Common myeloid progenitor, CD34-positive (primary cell): ENCODE measurements at regions not wholly inside any gene's neighbourhood (a gene's known extent, or its start where the extent isn't known, plus 50 kb on each side); places are given as distances from the start of the nearest gene placed in this dataset.

Experiments used
- CTCF ChIA-PET: fragments of 350-600 bp; sonication (Branson Sonifier 250); formaldehyde crosslinking; loops from one replicate; lab custom pipeline; 2021; ENCODE audit warnings: antibody characterized with exemption; lab: Charles Lee
- POLR2A ChIA-PET: fragments of 350-600 bp; sonication (Branson Sonifier 250); formaldehyde crosslinking; loops from one replicate; lab custom pipeline; 2021; ENCODE audit warnings: antibody characterized with exemption; lab: Charles Lee
- DNase-seq, 3 donors: peaks; one replicate each; pipeline versions ENCODE4 v3.0.0 to v3.0.0-alpha.2; 2013
- H3K27ac ChIP-seq, 2 experiments: 1 replicate in 1 of 2; 2 replicates in 1 of 2; pipeline ENCODE4 v1.7.0; 2013; ENCODE audit warnings: inconsistent platforms in 2 of 2, low read length in 2 of 2, mild to moderate bottlenecking in 2 of 2, low read depth in 1 of 2, moderate library complexity in 1 of 2; ENCODE audit not compliant: severe bottlenecking in 2 of 2, insufficient read depth in 1 of 2, poor library complexity in 1 of 2
- H3K27me3 ChIP-seq, 5 experiments: replicated peaks in 2 of 5; 1 replicate in 3 of 5; 2 replicates in 2 of 5; pipeline versions ENCODE4 v1.6.1 to v1.7.0; 2013; ENCODE audit warnings: low read length in 4 of 5, mild to moderate bottlenecking in 2 of 5, moderate library complexity in 2 of 5, inconsistent platforms in 1 of 5; ENCODE audit not compliant: insufficient read depth in 5 of 5, control insufficient read depth in 4 of 5
- H3K36me3 ChIP-seq, 4 experiments: 1 replicate in 2 of 4; 2 replicates in 2 of 4; pipeline versions ENCODE4 v1.6.1 to v1.7.0; 2013; ENCODE audit warnings: low read length in 3 of 4, control low read depth in 1 of 4, mild to moderate bottlenecking in 1 of 4; ENCODE audit not compliant: control insufficient read depth in 4 of 4, insufficient read depth in 4 of 4
- H3K4me1 ChIP-seq, 4 experiments: 1 replicate in 3 of 4; 2 replicates in 1 of 4; pipeline versions ENCODE4 v1.6.1 to v1.7.1; 2013; ENCODE audit warnings: low read length in 3 of 4, mild to moderate bottlenecking in 3 of 4, control low read depth in 1 of 4, inconsistent platforms in 1 of 4, moderate library complexity in 1 of 4; ENCODE audit not compliant: control insufficient read depth in 4 of 4, insufficient read depth in 4 of 4; ENCODE audit errors: control extremely low read depth in 1 of 4
- H3K4me3 ChIP-seq, 7 experiments: 1 replicate in 4 of 7; 2 replicates in 3 of 7; pipeline versions ENCODE4 v1.5.1 to v1.7.0; 2013; ENCODE audit warnings: mild to moderate bottlenecking in 7 of 7, low read length in 6 of 7, moderate library complexity in 6 of 7, inconsistent platforms in 2 of 7, low read depth in 2 of 7, control low read depth in 1 of 7; ENCODE audit not compliant: insufficient read depth in 4 of 7, control insufficient read depth in 1 of 7; ENCODE audit errors: extremely low read depth in 1 of 7
- H3K9me3 ChIP-seq, 5 experiments: 1 replicate in 4 of 5; 2 replicates in 1 of 5; pipeline versions ENCODE4 v1.6.1 to v1.7.1; 2013; ENCODE audit warnings: low read length in 4 of 5, mild to moderate bottlenecking in 2 of 5, inconsistent platforms in 1 of 5, low read depth in 1 of 5, moderate library complexity in 1 of 5; ENCODE audit not compliant: control insufficient read depth in 4 of 5, insufficient read depth in 2 of 5; ENCODE audit errors: control extremely low read depth in 1 of 5
- WGBS: methylation state at CpG from one replicate; pipeline ENCODE4 v1.1.5; 2013; ENCODE audit not compliant: insufficient coverage; 5-methylcytosine and 5-hydroxymethylcytosine counted together

DNA sequence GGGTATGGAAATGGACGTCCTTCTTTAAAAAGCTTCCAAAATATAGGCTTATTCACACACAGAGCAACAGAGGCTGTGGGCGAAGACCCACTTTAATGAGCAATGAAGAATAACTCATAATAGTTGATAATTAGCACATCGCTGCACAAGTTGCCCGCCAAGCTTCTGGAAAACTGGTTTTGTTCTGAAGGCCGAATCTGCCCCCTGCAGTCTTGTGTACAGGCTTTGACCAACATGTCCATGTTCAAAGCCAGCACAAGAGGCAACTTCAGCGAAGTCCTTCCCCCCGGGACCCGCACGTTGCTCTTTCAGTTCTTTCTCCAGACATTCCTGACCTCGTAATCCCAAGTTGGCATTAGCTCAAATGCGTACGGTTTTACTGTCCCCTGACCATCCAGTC, 73.3 kb downstream of the IRX5 start:
- Histone ChIP-seq H3K27me3 (peaks cover 0 to 18% (median 0%) of the 10 kb centered on the region in 5 experiments), H3K27ac (no peak overlapping the region), H3K9me3 (no peaks in the 10 kb centered on the region), H3K4me1 (no peaks in the 10 kb centered on the region), H3K4me3 (no peak overlapping the region), H3K36me3 (no peaks in the 10 kb centered on the region)
- no peak for DNase-seq
- CTCF ChIA-PET, result no interaction called here
- POLR2A ChIA-PET, result no interaction called here
- 95% methylated on average over 10 of the region's 12 CpGs for WGBS

DNA sequence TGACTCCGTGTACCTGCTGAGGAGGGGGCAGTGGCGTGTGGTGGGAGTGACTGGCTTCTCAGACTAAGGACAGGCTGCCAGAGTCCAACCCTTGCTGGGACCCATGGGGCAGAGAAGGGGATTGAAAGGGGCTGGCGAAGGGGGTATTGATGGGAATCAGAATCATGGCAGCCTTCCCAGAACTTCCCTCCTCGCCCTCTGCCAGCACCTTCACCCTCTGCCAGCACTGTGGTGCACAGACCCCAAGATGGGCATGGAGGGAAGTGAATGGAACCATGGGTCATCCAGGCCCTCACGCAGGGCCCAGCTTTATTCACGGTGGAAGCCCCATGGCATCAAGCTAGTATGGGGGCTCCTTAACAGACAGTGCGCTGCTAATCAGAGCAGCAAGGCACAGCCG, 76.8 kb downstream of the IRX5 start:
- H3K27ac ChIP-seq, result no peak overlapping the region
- POLR2A ChIA-PET, result no interaction called here
- H3K4me3 ChIP-seq, result no peak overlapping the region
- CTCF ChIA-PET, result interaction anchor here (0.6 kb wide), 1 partner anchor 250 kb away, joined by 3 read pairs; no protein-coding TSS in a partner anchor
- no peak for DNase-seq
- H3K4me1 ChIP-seq, result no peaks in the 10 kb centered on the region
- 98% methylated on average over 6 of the region's 8 CpGs for WGBS
- H3K36me3 ChIP-seq, result no peaks in the 10 kb centered on the region
- peaks cover 0 to 6% (median 0%) of the 10 kb centered on the region in 5 experiments for H3K27me3 ChIP-seq
- no peaks in the 10 kb centered on the region for H3K9me3 ChIP-seq

DNA sequence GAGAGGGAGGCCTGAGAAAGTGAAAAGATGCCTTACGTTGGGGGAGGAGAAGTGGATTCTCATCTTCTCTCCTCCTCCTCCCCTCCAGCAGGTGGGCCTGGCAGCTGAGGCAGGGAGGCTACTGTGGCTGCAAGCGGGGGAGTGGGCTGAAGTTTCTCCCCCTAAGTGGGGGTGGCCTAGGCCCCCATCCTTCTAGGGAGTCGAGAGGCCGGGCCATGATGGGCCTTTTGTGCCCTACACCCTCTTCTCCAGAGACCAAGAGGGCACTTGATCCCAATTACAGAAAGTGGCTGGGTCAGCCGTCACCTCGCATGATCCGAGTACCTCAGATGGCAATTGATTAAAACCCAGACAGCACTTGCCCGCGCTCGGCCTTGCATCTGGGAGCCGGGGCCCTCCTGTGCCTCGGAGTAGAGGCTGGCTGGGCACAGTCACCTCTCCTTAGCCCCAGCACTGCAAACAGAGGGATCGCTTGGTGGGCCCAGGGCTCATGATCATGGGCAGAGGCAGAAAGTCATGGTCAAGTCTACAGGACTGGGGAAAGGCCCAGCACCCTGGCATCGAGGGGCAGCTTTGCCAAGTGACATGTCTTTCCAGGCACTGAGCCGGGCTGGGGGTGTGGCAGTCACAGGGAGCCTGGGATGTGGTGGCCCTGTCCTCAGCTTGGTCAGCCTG, 78.3 kb downstream of the IRX5 start:
- DNase-seq, result no peak
- Histone ChIP-seq H3K9me3 (no peaks in the 10 kb centered on the region), H3K4me1 (no peaks in the 10 kb centered on the region), H3K27ac (no peak overlapping the region), H3K4me3 (no peak overlapping the region), H3K36me3 (no peaks in the 10 kb centered on the region), H3K27me3 (peaks cover 0 to 5% (median 0%) of the 10 kb centered on the region in 5 experiments)
- ChIA-PET CTCF (no interaction called here), POLR2A (no interaction called here)
- over 99% methylated on average over 13 of the region's 15 CpGs for WGBS

DNA sequence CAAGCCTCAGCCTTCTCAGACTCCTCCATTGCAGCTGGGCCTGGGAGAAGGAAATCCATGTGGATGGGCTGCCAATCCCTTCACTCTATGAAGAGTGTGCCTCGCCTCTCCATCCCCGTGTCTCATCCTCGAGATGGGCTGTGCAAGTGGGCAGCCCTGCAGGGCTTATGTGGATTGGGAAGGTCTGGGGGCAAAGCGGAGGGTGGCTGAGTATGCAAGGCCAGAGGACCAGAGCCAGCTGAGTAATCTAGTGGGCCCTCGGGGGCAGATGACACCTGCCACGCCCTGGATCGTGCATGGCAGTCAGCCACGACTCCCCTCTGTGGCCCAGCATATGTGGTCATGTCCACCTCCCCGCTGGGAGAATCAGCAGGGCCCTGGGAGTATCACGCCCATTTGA, 78.9 kb downstream of the IRX5 start:
- Histone ChIP-seq H3K4me1 (no peaks in the 10 kb centered on the region), H3K4me3 (no peak overlapping the region), H3K9me3 (no peaks in the 10 kb centered on the region), H3K27me3 (peaks cover 0 to 5% (median 0%) of the 10 kb centered on the region in 5 experiments), H3K27ac (no peak overlapping the region), H3K36me3 (no peaks in the 10 kb centered on the region)
- DNase-seq, result no peak
- WGBS, result 99% methylated on average over 10 of the region's 10 CpGs
- ChIA-PET POLR2A (no interaction called here), CTCF (no interaction called here)

DNA sequence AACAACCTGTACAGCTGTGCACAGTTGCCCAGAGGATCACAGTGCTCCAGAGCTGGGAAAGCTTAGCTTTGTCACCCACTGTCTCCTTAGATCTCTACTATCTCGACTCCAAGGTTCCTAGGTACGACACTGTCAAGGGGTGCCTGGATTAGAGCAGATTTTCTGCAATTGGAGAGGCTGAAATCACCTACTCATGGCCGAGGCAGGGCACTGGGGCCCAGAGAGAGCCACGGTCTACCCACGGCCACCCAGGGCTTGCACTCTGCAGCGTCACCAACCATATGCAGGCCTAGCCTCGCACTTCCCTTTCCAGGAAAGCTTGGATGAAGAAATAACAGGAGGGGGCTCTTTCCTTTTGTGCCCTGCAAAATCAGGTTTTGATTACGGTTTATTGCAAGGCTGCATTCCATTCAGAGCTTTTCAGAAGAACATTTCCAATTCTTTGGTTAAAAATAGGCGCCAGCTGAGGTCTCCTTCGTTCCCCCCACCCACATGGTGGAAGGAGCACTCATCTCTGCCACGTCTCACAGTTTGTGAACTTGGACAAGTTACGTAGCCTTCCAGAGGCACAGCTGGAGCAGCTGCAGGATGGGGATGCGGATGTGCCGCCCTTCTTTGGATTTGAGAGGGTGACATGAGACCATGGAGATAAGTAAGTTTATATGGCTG, 80.0 kb downstream of the IRX5 start:
- no peak for DNase-seq
- Histone ChIP-seq H3K27me3 (peaks cover 0 to 5% (median 0%) of the 10 kb centered on the region in 5 experiments), H3K36me3 (no peaks in the 10 kb centered on the region), H3K4me1 (no peaks in the 10 kb centered on the region), H3K9me3 (no peaks in the 10 kb centered on the region), H3K27ac (no peak overlapping the region), H3K4me3 (no peak overlapping the region)
- ChIA-PET CTCF (no interaction called here), POLR2A (no interaction called here)
- WGBS, result 90% methylated on average over 11 of the region's 14 CpGs

DNA sequence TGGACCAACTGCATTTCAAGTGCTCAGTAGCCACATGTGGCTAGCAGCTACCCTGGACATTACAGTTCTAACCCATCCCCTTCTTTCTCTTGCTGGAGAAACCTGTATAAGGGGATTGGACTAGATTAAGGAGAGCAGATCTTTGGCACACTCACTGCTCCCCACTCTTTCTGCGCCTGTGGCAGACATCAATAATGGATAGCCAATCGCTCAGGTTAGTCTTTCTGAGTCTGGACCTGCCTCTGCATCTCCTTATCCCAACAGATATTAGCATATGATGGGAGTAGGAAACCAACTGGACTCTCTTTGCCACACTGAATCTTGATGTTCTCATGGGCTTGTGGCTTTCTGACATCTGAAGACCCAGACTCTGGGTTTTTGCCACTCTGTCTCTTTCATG, 81.7 kb downstream of the IRX5 start:
- 0% methylated on average over 1 of the region's 2 CpGs for WGBS
- Histone ChIP-seq H3K36me3 (no peaks in the 10 kb centered on the region), H3K27me3 (peaks cover 0 to under 1% (median 0%) of the 10 kb centered on the region in 5 experiments), H3K27ac (no peak overlapping the region), H3K4me3 (no peak overlapping the region), H3K4me1 (no peaks in the 10 kb centered on the region), H3K9me3 (no peaks in the 10 kb centered on the region)
- CTCF ChIA-PET, result interaction anchor here (0.6 kb wide), 1 partner anchor 433 kb away, joined by 3 read pairs; no protein-coding TSS in a partner anchor
- DNase-seq, result no peak
- POLR2A ChIA-PET, result no interaction called here

DNA sequence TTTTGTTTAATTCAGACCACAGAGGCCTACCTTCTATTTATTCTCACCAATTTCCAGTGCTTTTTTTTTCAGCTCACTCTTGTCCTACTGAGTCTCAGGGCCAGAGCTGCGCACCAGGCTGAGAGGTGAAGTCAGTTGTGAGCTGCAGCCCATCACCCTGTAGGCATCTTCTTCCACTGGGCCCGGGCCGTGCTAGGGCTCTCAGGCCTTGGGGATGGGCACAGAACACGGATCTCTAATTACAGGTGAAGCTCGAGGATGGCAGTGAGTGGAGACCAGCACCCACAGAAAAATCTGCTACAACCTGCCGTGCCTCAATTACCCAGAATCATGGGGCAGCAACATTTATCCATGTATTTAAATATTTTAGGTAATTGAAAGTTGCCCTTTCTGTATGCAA, 82.1 kb downstream of the IRX5 start:
- Histone ChIP-seq H3K4me1 (peaks cover 0 to under 1% (median 0%) of the 10 kb centered on the region in 4 experiments), H3K36me3 (no peaks in the 10 kb centered on the region), H3K9me3 (no peaks in the 10 kb centered on the region), H3K27ac (no peak overlapping the region), H3K27me3 (no peaks in the 10 kb centered on the region), H3K4me3 (no peak overlapping the region)
- CTCF ChIA-PET, result interaction anchor here (0.6 kb wide), 1 partner anchor 433 kb away, joined by 3 read pairs; no protein-coding TSS in a partner anchor
- no peak for DNase-seq
- POLR2A ChIA-PET, result no interaction called here
- WGBS, result 96% methylated on average over 4 of the region's 6 CpGs
